Right kidney (tissue), 1 donor: ENCODE measurements at regions not wholly inside any gene's neighbourhood (a gene's known extent, or its start where the extent isn't known, plus 50 kb on each side); places are given as distances from the start of the nearest gene placed in this dataset.

Experiments used
- DNase-seq: peaks from one replicate; pipeline ENCODE4 v3.0.0-alpha.2; 2016

GRCh38 chr7:18366394-18366793 lies 129.2 kb upstream of the HDAC9 start:
- DNase-seq, result no peak

- DNase-seq, result no peak
Measured at GRCh38 chr7:18369011-18369410, 126.5 kb upstream of the HDAC9 start.

- DNase-seq, result no peak
Measured at GRCh38 chr7:18370633-18371032, 124.9 kb upstream of the HDAC9 start.

GRCh38 chr7:18378989-18379605 lies 116.5 kb upstream of the HDAC9 start:
- no peak for DNase-seq

DNA sequence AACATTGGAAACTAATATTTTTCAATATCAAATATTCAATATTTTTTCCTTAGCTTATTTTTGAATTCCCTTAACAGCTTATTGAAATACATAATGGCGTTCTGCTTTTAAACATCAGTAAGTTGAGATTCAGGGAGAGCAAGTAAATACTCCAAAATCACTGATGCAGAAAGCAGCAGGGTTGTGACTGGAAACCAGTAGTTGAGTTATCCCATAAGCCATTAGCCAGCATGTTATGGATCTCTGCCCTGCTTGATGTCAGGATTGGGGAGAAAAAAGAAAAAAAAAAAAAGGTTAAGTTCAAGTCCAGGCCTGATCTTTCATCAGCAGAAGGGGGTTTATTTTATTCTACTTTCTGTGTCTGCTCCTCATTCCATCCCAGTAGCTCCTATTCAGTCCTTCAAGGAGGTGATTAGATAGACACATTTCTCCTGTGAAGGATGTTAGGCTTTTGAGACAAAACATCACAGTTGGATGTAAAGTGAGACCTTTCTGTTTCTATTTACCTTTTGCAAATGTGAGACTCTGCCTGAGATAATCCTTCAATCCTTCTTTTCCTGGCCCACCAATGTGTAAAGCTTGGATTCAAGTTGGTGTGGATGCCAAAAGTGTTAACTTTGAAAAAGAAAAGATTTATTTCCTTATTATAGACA lies 110.9 kb upstream of the HDAC9 start:
- no peak for DNase-seq

GRCh38 chr7:18386607-18387006 lies 108.9 kb upstream of the HDAC9 start:
- DNase-seq, result no peak

- DNase-seq, result no peak
Measured at GRCh38 chr7:18387191-18387735, 108.3 kb upstream of the HDAC9 start.

DNA sequence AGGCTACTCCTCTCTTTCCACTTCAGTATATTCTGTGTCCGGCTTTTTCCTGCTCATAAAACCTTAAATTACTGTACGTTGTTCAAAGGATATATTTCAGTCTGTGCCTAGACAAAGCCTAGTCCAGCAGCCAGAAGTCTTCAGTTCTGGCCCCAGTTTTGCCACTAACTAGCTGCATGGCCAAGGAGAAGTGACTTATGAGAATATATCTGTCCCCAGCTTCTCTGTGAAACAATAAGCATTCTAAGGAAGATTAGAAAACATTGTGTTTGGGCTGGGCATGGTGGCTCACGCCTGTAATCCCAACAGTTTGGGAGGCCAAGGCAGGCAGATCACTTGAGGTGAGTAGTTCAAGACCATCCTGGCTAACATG lies 105.0 kb upstream of the HDAC9 start:
- no peak for DNase-seq

- no peak for DNase-seq
Measured at GRCh38 chr7:18393465-18394118, 102.0 kb upstream of the HDAC9 start.

- DNase-seq, result no peak
Measured at GRCh38 chr7:18395868-18396267, 99.7 kb upstream of the HDAC9 start.

DNA sequence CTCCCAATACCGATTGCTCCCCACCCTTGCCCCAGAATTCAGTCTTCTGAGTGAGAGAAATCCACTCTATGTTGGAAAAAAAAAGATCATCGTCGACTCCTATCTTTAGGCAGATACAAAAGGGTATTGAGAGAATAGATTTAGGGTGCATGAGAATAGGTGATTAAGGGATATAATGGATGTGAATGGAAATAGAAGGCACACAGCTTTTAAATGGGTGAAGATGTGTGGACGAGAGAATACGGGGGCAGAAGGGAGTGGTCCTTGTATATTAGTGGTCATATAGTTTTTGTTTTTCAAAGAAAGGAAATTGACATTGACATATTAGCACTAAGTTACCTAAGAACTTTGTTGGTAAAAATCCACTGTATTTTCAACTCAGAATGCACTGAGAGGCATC lies 98.6 kb upstream of the HDAC9 start:
- DNase-seq, result no peak

GRCh38 chr7:18399436-18400235 lies 95.9 kb upstream of the HDAC9 start:
- DNase-seq, result no peak

- no peak for DNase-seq
Measured at GRCh38 chr7:18400275-18400674, 95.3 kb upstream of the HDAC9 start.

DNA sequence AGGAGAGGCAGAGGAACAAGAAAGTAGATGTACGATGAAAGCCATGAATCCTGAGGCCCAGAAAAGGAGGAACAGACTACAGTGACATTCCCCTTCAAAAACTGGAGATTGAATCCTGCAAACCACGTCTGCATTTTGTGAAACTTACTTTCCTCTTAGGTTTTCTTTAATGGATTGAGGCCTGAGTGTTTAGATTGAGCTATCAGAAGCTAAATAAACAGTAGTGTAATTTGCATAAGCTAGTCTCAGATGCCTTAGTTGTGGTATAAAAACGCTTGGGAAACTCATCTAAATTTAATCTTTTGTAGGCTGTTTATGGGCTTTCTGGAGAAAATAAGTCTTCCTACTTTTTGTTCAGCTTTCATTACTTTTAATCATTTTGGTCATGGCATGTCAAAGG lies 94.8 kb upstream of the HDAC9 start:
- DNase-seq, result no peak

DNA sequence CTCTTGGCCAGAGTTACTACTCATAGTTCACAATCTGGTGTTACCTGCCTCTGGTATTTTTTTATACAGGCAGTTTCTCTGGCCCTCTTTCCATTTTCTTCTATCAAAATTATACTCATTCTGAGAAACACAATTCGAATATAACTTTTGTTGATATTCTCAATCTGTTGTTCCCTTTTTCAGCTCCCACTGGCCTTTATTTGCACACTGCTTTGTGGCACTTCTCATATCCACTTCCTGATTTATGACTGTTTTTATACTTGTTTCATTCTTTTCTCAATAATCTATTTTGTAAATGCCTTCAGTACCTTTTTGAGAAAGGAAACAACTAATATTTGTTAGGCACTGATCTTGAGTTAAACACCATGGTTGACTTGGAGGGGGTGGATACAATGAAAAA lies 93.8 kb upstream of the HDAC9 start:
- DNase-seq, result no peak

DNA sequence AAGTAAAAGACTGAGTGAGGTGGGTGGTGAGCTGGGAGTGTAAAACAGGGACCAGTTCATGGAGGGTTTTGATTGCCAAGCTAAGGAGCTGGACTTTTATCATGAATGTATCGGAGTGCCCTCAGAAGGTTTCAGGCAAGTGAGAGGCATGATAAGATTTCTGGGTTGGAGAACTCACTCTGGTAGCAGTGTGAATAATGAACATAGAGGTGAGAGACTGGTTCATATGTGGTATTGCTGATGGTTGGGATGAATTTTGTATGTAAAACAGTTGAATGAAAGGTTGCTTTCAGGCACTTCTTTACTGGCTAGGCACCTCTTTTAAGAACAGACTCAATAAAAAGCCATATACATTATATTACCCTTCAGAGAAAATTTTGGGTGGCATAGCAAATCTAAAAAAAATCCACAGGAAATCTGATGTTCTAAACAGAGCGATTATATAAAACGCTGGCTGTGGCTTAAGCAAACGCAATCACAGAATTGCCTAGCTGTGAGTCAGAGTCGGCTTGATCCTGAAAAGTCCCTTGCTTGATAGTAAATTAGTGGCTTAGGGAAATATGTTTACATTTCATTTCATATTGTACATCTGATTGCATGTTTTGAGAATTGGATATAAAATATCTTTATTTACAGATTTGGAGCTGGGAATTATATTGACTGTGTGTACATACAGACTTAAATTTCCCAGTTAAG lies 92.9 kb upstream of the HDAC9 start:
- DNase-seq, result no peak

DNA sequence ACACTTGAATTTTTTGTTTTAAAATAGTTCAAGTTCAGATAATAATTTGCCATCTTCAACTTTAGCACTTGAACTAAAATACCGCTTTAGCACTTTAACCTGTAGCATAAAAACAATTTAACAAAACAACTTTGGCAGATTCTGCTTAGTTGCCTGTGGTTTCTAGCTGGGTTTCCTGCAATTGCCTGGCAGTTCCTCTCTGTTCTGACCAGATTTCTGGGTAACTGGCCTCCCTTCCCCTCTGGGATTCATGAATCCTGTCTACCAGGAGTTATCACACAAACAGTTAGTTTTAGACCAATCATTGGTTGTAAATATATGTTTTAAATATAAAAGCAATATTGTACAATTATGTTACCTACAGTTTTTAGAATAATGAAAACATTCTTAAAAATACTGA lies 89.8 kb upstream of the HDAC9 start:
- DNase-seq, result no peak

DNA sequence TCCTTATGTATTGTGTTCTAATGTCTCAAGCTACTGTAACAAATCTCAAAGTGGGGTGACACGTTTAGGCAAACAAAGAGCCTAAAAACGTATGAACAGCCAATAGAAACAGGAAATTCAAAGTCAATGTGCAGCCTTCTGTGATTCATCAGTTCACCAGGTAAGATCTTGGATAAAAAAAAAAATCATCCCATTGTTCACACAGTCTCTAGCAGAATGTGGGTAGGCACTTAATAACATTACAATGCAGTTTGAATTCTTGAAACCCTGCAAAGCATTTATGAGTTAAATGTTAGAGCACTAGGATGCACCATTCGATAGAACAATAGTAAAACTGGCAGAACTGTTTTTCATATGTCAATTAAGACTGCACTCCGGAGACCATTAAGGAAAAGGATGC lies 88.2 kb upstream of the HDAC9 start:
- DNase-seq, result no peak

- no peak for DNase-seq
Measured at GRCh38 chr7:18408461-18408860, 87.1 kb upstream of the HDAC9 start.

- no peak for DNase-seq
Measured at GRCh38 chr7:18408868-18409267, 86.7 kb upstream of the HDAC9 start.

DNA sequence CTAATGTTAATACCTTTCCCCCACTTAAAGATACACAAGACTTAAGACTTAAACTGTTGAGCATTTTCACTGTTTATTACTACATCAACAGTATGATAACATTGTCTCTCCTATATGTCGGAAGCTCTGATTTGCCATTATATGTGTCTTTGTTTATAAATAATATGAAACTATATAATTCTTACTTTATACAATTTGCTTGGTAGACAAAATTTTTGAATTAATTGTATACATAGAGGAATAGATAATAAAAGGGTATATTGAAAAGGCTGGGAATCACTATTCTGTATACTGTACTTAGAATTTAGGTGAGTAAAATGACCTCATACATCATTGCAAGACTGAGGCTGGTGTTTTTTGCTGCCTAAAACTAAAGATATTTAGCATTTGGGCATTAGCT lies 82.1 kb upstream of the HDAC9 start:
- DNase-seq, result no peak

DNA sequence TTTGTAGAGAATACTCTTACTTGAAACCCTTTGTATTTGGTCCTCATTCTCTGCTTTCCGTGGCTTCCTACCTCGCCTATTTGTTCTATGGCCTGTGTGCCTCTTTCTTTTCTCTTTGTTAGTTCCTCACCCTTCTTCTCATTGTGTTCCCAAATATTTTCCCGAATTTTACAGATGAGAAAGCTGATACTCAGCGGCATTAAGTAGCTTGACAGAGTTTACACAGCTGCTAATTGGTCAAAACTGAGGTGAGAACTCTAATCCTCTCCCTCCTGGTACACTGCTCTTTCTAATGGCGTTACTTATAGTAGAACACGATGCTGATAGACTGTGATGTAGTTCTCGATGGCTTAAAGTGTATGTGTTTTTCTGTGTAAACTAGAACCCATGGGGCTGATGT lies 80.7 kb upstream of the HDAC9 start:
- DNase-seq, result no peak
